ENCODE measurements at regions not wholly inside any gene's neighbourhood (a gene's known extent, or its start where the extent isn't known, plus 50 kb on each side); places are given as distances from the start of the nearest gene placed in this dataset.
"Not testable (repeated sequence)": the region's sequence is repeated elsewhere in the genome, so short reads cannot be mapped to it uniquely, and the experiment has no call there.

DNA sequence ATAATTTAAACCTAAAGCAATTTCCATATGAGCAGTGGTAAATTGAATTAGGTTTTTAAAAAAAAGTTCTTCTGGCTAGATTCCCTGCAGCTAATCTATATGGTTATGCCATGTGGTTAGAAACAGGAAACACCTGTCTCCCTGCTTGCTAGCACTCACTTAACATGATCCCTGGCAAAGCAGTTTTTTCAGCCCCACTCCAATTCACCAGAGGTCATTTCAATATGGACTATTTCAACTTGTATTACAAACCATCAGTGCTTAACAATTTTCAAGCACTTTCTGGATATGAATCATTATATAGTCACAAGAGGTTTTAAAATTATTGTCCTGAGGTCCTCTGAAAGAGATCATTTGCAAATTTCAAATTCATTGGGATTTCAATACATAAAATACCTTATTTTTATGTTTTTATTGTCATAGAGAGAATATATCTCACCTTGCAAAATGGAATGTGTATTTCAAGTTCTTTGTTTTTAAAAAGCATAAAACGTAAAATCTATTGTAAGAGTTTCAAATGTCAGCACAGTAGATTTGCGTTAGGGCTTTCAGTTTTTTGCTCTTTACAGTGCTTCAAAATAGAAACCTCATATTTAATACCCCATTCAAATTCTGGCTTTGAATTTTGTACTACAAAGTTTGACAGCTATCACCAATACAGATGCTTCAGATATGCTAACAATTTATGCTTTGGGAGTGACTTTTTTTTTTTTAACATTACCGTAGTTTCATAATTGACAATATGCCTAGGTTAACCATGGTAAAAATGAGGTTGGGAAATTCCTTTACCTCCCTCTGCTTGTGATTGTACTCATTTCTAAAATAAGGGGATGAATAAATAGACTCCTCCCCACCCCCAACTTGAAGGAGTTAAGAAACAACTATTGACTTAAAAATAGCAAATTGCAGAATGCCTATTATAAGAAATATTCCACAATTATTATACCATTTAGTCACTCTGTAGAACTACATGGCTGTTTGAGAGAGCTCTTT lies 117.5 kb upstream of the HGF start:
- intact Hi-C loops (cut with DNase I), result no loop called here
- ATAC-seq, result no peak
- no peak for DNase-seq (ENCODE audit: missing footprints)

DNA sequence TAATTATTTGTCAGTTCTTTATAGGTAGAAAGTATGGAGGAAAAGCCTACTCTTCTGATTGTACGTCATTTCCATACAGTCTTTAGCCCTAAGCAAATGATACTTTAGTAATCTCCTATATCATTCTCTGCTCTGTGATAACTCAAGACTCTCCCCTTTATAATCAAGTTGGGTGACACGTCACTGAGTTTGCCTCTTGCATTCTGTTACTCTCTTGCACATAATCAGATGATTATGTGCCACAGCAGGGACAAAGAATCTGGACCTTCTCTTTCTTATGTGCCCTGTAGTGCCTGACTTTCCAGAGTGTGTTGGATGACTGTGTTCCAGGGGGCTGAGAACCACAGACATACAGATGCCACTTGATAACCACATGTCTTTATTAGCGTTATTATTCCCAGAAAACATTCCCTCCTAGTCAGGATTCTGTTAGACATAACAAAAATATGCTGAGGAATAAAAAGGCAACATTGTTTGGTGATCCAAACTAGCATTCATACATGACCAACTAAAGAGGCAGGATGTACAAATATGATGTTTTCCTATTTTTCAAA lies 116.4 kb upstream of the HGF start:
- DNase-seq (ENCODE audit: missing footprints), result no peak
- ATAC-seq, result no peak
- intact Hi-C loops (cut with DNase I), result no loop called here

DNA sequence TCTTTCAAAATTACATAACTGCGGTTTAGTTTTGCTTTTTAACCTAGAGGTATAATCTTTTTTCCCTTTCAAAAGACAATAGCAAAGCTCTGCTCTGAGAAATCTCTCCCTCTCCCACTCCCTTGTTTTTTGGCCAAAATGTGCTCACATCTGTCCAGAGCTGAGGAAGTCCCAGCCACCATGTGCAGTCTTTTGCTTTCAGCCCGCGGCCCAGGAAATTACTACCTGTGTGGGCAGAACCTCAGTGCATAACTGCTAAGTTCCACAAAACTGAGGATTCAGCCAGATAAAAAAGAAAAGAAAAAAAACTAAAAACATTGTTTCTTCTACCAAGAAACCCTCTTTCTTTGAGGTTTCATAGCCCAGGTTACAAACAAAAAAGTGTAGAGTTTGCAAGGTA lies 115.0 kb upstream of the HGF start:
- no peak for ATAC-seq
- DNase-seq (ENCODE audit: missing footprints), result no peak
- intact Hi-C loops (cut with DNase I), result no loop called here

DNA sequence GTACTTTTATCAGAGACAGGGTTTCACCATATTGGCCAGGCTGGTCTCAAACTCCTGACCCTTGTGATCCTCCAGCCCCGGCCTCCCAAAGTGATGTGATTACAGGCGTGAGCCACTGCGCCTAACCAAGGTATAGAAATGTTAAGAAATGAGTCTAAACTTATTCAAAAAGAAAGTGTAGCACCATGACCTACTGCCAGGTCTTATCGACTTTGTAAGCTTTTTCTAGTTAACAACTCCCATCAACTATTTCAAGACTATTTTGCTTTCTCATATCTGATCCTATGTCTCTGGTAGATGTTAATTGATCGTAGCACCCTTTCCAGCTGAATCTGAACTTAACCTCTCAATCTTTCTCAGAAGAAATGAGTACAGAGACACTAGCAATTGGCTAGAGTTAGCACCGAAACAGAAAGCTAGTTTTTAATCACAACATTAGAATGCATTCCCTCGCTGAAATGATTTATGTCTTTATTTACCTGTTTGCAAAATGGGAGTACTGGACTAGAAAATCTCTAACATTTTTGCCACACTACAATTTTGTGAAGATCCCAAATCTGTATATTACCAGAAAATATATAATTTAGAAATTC lies 114.0 kb upstream of the HGF start:
- DNase-seq (ENCODE audit: missing footprints) (no peak), ATAC-seq (no peak)
- intact Hi-C loops (cut with DNase I), result no loop called here

DNA sequence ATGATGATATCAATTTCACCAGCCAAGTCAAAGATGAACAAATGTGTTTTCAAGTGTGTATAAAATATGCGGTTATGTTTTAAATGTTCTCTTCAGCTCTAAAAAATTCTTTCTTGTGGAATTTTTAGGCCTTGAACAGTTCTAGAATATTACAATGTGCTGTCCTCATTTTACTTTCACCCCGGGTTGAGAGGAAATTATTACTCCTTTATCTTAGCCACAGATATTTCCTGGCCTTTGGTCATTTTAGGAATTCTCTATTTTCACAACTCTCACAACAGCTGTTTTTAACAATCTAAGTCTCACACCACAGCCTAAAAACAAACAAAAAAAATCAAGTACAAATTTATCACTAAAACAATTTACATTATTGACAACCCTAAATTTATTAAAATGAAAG lies 112.2 kb upstream of the HGF start:
- ATAC-seq (no peak), DNase-seq (ENCODE audit: missing footprints) (no peak)
- intact Hi-C loops (cut with DNase I), result no loop called here

DNA sequence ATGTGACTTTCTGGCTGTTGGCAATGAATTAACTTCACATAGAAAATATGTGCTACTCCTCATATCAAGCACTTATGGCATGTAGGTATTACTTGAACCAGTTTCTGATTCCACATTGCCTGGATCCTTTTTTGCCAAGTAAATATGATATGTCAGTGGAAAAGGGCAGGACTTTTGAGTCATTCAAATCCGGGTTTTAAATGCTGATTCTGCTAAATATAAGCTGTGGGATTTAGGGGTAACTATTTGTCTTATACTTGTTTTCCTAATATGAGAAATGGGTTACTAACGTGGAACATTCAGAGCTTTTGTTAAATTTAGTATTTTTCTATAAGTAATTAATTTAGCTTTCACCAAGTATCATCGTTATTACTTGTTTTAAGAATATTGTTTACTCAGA lies 108.0 kb upstream of the HGF start:
- no peak for ATAC-seq
- intact Hi-C loops (cut with DNase I), result no loop called here
- no peak for DNase-seq (ENCODE audit: missing footprints)

DNA sequence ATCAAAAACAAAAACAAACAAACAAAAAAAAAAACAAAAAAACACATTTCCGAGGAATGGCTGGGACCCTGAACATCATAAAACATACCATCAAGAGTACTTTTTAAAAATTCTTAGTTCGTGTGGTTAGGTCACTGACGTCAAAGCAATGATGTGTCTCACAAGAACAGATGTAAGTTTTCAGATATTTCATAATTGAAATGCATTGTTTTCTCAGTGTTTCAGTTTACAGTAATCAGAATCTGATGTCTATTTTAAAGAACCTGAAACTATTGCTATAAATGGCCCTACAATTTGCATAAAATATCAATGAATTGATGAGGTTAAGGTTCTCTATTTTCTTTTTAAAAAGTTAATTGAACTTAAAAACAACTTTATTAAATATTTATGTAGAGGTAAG lies 103.7 kb upstream of the HGF start:
- ATAC-seq, result no peak
- intact Hi-C loops (cut with DNase I), result no loop called here
- DNase-seq (ENCODE audit: missing footprints), result no peak

DNA sequence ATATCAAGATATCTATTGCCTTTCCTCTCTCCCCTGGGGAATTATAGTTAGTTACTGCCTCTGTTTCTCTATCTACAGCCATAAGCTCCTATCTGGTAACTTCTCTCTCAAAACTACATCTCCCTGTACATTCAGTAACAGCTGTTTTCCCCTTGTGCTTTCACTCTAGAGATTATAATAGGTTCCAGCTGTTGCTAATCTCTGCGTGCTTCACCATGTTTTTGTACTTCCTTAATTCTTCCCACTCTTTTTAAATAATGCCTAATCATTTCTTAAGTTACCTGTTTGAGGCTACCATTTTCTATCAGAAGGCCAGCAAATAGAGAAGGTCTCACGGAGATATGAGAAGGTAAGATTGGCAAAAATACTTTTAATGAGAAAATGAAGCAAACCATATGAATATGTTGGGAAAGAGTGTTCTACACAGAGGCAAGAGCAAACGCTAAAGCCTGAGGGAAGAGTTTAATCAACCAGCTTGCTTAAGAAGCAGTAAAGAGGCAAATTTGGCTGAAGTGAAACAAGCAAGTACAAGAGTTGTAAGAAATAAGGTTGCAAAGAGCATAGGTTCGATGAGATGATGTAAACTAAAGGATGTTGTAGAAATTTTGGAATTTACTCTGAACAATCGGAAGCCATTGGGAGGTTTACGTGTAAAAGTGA lies 101.9 kb upstream of the HGF start:
- ATAC-seq (no peak), DNase-seq (ENCODE audit: missing footprints) (no peak)
- intact Hi-C loops (cut with DNase I), result no loop called here

DNA sequence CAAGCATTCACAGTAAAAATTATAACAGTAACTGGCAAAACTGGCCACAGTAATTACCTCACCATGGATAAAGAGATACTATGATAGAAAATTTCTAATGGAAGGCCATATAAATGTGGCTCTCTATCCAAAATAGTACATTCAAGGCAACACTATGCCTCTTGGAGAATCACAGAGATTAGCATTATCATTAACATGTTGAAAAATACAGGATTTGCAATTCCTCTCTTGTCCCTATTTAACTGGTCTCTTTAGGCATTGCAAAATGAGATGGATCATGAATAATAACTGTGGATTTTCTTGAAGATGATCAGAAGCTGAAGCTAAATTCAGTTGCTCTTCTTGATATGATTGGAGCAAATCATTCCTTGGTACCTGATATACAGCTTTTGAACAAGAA lies 100.8 kb upstream of the HGF start:
- ATAC-seq, result no peak
- intact Hi-C loops (cut with DNase I), result no loop called here
- no peak for DNase-seq (ENCODE audit: missing footprints)

DNA sequence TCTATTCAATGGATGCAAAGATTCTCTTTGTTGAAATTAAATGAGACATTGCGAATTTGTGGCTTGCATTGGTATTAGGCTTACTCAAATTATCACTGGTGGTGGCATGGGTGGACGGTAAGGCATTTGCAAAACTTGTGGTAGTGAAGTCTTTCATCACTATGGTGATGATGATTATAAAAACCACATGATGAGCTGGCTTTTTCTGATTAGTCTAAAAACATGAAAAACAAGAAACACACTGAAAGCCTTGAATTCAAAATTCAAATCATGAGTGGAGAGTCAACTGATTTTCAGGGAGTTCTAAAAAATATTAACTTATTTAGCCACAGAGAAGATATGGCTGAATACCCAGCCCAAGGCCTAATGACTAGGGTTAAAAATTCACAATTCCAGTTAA lies 99.8 kb upstream of the HGF start:
- intact Hi-C loops (cut with DNase I), result no loop called here
- ATAC-seq, result no peak
- DNase-seq (ENCODE audit: missing footprints), result no peak

DNA sequence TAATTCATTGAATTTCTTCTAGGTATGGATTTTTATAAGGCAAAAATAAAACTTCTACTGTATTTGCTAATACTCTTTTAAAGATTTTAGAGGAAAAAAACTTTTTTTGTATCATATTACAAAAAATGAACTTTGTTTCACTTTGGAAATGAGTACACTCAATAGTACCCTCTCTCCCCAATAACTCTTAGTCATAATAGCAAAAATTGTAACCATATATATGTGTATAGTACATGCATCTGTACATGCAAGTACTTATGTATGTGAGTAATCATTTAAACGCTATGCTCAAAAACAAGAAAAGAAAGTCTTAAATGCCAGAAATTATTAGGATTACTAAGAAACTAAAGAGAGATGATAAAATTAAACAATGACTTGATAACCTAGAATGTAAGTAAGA lies 95.9 kb upstream of the HGF start:
- intact Hi-C loops (cut with DNase I), result no loop called here
- ATAC-seq (no peak), DNase-seq (ENCODE audit: missing footprints) (no peak)

DNA sequence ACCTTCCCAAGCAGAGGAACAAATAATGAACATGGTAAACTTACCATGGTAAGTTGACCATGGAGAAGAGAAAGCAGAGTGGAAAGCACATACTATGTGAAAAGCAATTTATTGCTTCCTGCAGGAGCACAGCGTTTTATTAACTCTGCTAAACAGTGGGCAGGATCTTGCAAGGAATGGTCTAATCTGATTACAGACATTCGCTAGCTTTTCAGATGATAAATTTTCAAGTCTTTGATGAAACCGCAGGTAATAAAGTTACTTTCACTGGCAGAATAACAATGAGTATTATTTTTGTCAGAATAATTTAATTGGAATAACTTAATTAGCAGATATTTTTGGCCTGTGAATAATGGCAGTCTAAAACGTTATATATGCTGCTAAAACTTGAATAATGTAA lies 89.6 kb upstream of the HGF start:
- intact Hi-C loops (cut with DNase I), result no loop called here
- ATAC-seq, result no peak
- no peak for DNase-seq (ENCODE audit: missing footprints)

DNA sequence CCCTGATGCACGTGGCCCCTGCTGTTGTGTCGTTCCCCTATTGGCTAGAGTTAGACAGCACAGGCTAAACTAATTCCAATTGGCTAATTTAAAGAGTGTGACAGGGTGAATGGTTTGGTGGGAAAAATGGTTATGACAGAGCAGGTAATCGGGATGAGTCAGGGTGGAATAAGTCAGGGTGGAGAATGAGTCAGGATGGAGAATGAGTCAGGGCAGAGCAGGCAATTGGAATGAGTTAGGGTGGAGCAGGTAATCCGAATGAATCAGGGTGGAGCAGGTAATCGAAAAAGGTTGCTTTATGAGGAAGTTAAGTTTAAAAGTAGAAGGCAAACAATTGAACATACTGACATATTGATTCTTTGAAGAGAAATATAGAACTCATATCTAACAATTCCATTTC lies 89.0 kb upstream of the HGF start:
- intact Hi-C loops (cut with DNase I); ATAC-seq; DNase-seq (ENCODE audit: missing footprints): not testable (repeated sequence)

DNA sequence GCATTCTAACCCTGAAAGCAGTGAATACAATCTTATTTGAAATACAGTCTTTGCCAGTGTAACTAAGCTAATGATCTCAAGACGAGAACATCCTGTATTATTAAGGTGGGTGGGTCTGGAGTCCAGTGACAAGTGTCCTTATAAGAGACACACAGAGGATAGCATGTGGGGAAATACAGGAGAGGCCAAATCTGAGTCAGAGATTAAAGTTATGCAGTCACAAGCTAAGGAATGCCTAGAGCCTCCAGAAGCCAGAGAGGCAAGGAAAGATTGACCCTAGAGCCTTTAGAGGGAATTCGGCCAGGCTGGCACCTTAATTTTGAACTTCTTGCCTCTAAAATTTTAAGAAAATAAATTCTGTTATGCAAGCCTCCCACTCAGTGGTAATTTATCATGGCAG lies 87.5 kb upstream of the HGF start:
- intact Hi-C loops (cut with DNase I), result no loop called here
- DNase-seq (ENCODE audit: missing footprints) (no peak), ATAC-seq (no peak)

DNA sequence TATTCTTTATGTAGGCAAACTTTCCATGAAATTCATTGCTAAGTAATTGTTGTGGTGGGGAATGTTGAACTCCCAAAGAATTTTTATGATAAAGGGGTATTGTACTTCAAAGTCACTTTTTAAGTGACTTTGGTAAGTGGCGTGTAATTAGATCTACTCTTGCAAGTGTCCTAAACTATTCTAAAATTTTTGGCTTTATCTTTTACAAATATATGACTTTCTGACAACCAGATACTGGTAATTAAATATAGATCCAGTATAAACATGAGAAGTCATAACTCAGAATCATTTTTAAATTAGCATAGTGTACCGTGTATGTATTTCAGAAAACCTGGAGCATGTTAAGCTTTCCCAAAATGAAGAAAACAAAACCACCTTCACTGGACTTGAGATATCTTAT lies 84.7 kb upstream of the HGF start:
- intact Hi-C loops (cut with DNase I), result no loop called here
- DNase-seq (ENCODE audit: missing footprints), result no peak
- no peak for ATAC-seq

DNA sequence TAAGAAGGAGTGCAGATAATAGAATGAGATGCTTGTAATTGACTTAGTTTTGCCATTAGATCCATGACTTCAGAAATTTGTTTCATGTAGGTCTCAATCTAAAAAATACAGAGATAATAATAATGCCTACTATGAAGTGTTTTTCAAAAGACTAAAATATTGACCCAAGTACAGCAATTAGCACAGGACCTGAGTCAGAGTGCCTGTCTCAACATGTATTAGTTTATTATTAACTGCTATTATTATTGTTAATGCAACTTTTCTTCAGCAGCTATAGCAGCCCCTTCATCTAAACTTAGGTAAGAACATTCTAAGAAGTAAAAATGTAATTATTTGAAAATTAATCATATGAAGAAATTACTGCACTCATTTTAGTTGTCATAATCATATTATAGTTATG lies 82.9 kb upstream of the HGF start:
- intact Hi-C loops (cut with DNase I), result no loop called here
- no peak for ATAC-seq
- DNase-seq (ENCODE audit: missing footprints), result no peak

DNA sequence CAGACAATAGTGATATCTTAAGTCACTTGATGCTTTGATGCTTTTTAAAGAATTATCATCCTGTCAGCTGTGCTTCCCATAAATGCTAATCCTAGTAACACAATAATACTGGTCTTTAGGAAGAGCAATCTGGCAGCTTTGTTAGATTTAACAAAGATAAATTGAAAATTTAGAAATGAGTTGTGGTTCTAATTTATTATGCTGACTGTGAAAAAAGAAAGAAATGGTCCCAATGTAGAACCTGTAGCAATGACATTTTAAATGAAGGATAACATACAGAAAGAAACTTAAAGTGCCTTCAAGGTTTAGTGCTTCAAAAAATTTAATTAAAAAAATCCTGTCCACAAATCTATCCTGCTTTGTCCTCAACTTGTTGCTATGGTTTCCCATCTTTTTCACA lies 81.6 kb upstream of the HGF start:
- ATAC-seq, result no peak
- intact Hi-C loops (cut with DNase I), result no loop called here
- no peak for DNase-seq (ENCODE audit: missing footprints)

DNA sequence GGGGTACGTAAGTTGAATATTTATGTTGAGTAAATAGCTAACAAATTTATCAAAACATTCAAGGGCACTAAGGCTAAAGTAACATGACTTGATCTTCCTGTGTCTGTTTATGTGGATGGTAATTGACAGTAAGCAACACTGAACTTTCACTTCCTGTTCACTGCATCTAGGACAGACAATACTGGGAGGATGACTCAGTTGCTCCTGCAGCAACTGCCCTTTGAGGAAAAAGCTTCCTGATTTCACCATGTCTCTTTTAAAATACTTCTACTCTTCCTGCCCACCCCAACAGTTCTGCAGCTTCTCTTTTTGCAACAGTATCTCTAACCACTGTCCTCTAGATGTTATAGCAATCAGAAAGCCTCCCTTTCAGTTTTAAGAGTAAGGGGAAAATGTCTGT lies 76.6 kb upstream of the HGF start:
- ATAC-seq (peak; percentile 88), DNase-seq (ENCODE audit: missing footprints) (no peak)
- intact Hi-C loops (cut with DNase I), result no loop called here

DNA sequence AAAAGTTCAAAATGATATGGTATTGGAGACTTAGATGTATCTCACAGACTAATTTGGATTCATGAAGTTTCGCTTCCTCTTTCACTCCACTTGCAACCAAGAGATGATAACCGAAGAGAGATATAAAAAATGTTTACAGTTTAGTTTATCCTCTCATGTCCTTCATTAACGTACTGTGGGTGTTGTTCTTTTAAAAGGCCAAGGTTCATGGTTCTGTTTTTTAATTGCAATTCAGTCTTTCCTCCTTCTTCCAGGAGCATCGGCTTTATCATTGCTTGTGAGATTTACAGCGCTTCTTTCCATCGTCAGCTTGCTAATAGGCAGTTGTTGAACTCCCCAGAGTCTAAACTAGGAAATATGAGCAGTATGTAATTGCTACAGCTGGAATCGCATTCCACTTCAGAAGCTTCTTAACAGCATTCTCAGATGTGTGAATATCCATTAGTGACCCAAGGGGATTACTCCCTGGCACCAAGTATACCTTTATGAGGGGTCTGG lies 75.9 kb upstream of the HGF start:
- DNase-seq (ENCODE audit: missing footprints) (no peak), ATAC-seq (no peak)
- intact Hi-C loops (cut with DNase I), result no loop called here

DNA sequence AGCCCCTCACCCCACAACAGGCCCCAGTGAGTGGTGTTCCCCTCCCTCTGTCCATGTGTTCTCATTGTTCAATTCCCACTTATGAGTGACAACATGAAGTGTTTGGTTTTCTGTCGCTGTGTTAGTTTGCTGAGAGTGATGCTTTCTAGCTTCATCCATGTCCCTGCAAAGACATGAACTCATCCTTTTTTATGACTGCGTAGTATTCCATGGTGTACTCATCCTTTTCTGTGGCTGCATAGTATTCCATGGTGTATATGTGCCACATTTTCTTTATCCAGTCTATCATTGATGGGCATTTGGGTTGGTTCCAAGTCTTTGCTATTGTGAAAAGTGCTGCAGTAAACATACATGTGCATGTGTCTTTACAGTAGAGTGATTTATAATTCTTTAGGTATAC lies 73.8 kb upstream of the HGF start:
- DNase-seq (ENCODE audit: missing footprints); intact Hi-C loops (cut with DNase I); ATAC-seq: not testable (repeated sequence)

Measured in Right ventricle myocardium inferior (tissue), 1 donor.